ENCODE measurements at regions not wholly inside any gene's neighbourhood (a gene's known extent, or its start where the extent isn't known, plus 50 kb on each side); places are given as distances from the start of the nearest gene placed in this dataset.

- TF ChIP-seq CTCF (IDR thresholded peaks at IDR 0.05; ENCODE audit: insufficient read depth, low read length, poor library complexity, severe bottlenecking) = no peak
- TF ChIP-seq EZH2phosphoT487 (conservative IDR thresholded peaks at IDR 0.05; ENCODE audit: low read length) = no peak
Observed at GRCh38 chr10:2980116-2980515, 87.2 kb upstream of the PFKP start.

Measured in SU-DHL-6 (cell line).